GM12873 (cell line): ENCODE measurements at regions not wholly inside any gene's neighbourhood (a gene's known extent, or its start where the extent isn't known, plus 50 kb on each side); places are given as distances from the start of the nearest gene placed in this dataset.

Experiments used
- TF ChIP-seq, protein P1 (sequence below): IDR thresholded peaks from 2 replicates; pipeline ENCODE4 v1.5.1; 2012; ENCODE audit warnings: low read depth, mild to moderate bottlenecking, moderate library complexity, low read length, control low read depth; ENCODE audit not compliant: insufficient read depth; ENCODE audit errors: missing control alignments

DNA sequence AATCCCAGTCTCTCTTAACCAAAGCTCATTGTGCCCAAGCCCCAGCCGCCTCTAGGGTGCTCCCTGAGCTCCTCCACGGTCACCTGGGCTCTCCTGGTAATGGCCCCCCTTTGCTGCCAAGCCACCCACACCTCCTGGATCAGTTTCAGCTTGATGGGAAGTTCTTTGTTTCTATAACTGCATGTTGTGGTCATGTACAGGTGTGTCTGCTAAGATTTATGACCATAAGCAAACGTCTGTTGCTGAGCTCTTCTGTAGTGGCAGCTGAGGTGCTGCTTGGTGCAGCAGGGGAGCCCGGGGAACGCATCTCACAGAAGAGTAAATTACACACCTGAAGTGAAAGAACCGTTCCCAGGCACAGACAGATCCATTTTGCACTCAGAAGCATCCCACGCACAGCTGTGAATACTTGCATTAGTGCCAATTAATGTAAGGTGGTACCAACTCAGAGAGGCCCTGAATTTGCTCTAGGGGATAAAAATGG is 194.6 kb upstream of the ARID1B start:
- TF ChIP-seq, protein P1, sequence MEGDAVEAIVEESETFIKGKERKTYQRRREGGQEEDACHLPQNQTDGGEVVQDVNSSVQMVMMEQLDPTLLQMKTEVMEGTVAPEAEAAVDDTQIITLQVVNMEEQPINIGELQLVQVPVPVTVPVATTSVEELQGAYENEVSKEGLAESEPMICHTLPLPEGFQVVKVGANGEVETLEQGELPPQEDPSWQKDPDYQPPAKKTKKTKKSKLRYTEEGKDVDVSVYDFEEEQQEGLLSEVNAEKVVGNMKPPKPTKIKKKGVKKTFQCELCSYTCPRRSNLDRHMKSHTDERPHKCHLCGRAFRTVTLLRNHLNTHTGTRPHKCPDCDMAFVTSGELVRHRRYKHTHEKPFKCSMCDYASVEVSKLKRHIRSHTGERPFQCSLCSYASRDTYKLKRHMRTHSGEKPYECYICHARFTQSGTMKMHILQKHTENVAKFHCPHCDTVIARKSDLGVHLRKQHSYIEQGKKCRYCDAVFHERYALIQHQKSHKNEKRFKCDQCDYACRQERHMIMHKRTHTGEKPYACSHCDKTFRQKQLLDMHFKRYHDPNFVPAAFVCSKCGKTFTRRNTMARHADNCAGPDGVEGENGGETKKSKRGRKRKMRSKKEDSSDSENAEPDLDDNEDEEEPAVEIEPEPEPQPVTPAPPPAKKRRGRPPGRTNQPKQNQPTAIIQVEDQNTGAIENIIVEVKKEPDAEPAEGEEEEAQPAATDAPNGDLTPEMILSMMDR: no peak

DNA sequence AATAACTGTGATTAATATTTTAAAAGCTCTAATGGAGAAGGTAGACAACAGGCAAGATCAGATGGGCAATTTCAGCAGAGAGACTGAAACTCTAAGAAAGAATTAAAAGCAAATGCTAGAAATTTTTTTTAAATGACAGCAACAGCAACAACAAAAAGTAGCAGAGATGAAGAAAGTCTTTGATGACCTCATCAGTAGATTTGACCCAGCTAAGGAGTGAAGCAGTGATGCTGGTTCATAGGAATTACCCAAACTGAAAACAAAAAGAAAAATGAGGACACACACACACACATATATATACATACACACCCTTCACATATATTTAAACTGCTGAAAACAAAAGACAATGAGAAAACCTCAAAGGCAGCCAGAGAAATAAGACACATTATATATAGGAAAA is 197.6 kb upstream of the ARID1B start:
- TF ChIP-seq, protein P1: no peak

DNA sequence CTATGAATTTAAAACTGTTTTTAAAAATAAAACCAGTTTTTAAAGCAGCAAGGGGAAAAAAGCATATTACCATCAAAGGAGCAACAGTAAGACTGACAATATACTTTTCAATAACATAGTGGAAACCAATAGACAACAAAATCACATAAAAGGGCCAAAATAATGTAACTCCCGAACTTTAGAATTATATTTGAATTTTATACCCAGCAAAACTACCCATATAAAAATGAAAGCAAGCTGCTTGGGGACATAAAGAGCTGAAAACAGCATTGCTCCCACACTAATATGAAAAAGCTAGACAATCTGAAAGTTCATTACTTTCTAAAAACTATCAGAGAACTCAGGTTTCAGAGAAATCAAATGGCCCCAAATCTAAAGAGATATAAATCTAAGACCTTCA is 199.4 kb upstream of the ARID1B start:
- TF ChIP-seq, protein P1: no peak

DNA sequence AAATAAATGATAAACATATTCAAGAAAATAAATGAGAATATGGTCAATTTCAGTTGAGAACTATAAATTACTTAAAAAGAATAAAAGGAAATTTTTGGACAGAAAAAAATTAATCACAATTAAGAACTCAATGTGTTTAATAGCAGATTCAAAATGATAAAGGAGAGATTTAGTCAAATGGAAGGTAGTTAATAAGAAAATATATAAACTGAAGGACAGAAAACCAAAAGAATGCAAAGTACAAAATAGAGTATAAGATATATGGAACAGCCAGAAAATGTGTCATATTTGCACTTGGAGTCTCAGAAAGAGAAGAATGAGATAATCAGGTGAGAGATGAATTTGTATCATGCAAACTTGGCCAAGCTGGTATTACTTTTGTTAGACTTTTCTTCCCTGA is 201.8 kb upstream of the ARID1B start:
- TF ChIP-seq, protein P1: no peak

DNA sequence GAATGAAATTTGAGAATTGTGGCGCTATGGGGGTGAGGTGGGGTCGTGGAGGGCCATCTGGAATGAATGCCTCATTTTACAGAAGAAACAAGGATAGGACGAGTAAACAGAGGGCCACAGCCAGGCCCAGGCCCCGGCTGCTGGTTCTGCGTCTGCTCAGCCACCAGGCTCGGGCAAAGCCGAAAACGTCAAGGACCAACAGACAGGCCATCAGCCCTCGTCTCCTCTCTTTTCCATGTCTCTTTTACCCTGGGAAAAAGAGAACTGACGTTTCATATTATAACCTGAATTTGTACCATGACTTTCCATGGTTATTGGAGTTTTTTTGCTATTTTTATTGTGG is 212.4 kb upstream of the ARID1B start:
- TF ChIP-seq, protein P1: no peak

DNA sequence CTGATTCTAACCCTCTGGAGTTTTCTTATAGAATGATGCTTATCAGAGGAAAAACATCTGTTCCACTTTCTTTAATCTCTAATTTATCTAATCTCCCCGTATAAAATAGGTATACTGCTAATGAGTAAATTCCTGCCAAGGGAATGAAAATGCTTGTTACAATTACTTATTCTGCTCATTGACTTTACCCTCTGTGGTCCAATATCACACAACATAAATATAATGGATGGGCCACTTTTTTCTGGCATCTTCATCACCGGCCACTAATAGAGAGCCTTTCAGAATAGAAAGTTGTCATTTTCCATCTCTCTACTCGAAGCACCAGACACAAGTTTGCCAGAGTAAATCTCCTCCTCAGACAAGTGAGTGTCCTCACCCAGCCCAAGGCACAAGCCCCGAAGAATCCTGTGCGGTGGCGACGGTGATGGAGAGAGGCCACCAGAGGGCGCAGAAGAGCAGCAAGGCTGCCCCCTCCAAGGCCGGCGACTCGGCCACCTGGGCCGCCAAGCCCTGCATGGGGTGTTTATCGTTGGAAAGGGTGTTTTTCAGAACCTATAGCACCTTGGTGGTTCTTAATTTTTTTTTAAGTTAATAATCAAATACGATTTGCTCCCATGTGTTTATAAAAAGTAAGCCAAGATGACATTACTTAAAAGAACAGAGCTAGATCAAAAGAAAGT is 212.9 kb upstream of the ARID1B start:
- TF ChIP-seq, protein P1: peak; percentile 93

DNA sequence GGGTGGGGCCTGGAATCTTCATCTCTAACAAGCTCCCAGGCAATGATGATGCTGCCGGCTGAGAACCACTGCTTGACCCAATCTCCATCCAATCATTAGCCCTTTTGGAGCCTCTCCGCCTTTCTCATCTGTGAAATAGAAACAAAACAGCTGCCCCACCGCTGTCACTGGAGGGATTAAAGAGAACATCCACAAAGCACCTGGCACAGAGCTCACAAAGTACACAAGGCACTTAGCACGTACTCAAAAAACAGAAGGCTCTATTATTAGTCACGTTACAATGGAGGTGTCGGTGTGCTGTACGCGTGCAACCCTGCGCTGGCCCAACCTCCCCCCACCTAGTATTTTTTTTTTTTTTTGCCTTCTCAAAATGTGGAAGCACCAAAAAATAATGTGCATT is 213.5 kb upstream of the ARID1B start:
- TF ChIP-seq, protein P1: no peak
